Left lung (tissue), 4 donors: ENCODE measurements at regions not wholly inside any gene's neighbourhood (a gene's known extent, or its start where the extent isn't known, plus 50 kb on each side); places are given as distances from the start of the nearest gene placed in this dataset.
A peak's percentile ranks its signal among the peaks of the same experiment; 100 is the strongest.

Experiments
- ATAC-seq: fragments of 200-7000 bp; cut with Tn5 transposase; one replicate; pipeline ENCODE4 v1.9.1; 2020; ENCODE audit warnings: moderate library complexity
- DNase-seq, 4 donors: peaks; one replicate each; pipeline ENCODE4 v3.0.0-alpha.2; 2013 to 2020
- H3K27ac ChIP-seq, 2 donors: fragments of 200-600 bp; sonication (generic) in 1 of 2; one replicate each; pipeline versions ENCODE4 v1.5.0 to v1.8.0; 2020 to 2021
- H3K27me3 ChIP-seq, 2 donors: fragments of 200-600 bp; sonication (generic) in 1 of 2; one replicate each; pipeline versions ENCODE4 v1.5.0 to v1.8.0; 2020 to 2021
- H3K36me3 ChIP-seq, 2 donors: fragments of 200-600 bp; sonication (generic) in 1 of 2; one replicate each; pipeline versions ENCODE4 v1.5.0 to v1.8.0; 2020 to 2021
- H3K4me1 ChIP-seq, 2 donors: fragments of 200-600 bp; one replicate each; pipeline ENCODE4 v1.8.0; 2021
- H3K4me3 ChIP-seq, 2 donors: fragments of 200-600 bp; sonication (generic) in 1 of 2; one replicate each; pipeline versions ENCODE4 v1.5.0 to v1.8.0; 2020 to 2021; ENCODE audit warnings: mild to moderate bottlenecking in 1 of 2
- H3K9me3 ChIP-seq, 2 donors: fragments of 200-600 bp; sonication (generic) in 1 of 2; one replicate each; pipeline versions ENCODE4 v1.5.0 to v1.8.0; 2020 to 2021
- intact Hi-C, 2 donors: fragments of 100-400 bp; cut with DNase I; formaldehyde crosslinking; loops; one replicate each; pipeline versions ENCODE4 v1.11.2 to v1.14.2; 2022
- TF ChIP-seq, protein P1 (sequence below), 2 donors: fragments of 200-600 bp; sonication (generic) in 1 of 2; IDR thresholded peaks; one replicate each; pipeline versions ENCODE4 v1.5.0 to v1.8.0; 2021; ENCODE audit warnings: antibody characterized with exemption in 2 of 2
- donor health status: DM: no; HTN: yes; CAD: no.
- donor health status: DM: no; HTN: no; CAD: no.

DNA sequence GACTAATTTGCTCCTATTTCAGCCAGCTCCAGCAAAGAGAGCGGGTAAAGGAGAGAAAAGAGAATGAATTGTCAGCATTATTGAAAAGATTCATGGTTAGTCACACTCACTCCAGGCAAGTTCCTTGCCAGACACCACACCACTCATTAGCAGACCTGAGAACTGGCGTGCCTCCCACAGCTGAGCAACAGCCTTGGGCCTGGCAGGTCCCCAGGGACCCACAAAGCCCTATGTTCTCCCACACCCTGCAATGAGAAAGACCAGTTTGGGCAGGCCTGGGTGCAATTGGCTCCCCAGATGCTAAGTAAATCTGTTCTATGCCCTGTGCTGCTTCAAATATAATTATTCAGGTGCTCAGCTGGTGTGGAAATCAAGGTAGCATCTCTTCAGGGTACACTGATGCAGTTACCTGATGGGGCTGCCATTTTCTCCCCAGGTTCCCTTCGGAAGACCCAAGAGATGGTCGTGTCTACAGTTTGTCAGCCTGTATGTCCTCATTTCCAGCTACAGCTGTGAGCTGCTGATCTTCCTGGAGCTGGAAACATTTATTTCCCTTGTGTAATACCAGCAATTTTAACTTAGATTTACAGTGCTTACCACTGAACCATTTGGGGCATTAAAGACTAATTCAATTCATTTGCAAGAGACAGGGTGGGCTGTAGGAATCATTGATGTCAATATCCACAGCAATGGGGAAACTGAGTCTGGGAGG lies 405.0 kb downstream of the COG6 start:
- intact Hi-C loops = loop anchor here in 1 of 2 donors (10.0 kb wide), 1 partner anchor 624 kb away; no protein-coding TSS in a partner anchor
- ATAC-seq = peak; percentile 40

GRCh38 chr13:40061466-40062450 lies 406.3 kb downstream of the COG6 start:
- no peaks in the 10 kb centered on the region for H3K9me3 ChIP-seq
- H3K27ac ChIP-seq = no peak overlapping the region
- peaks cover 0 to 14% of the 10 kb centered on the region in 2 donors for H3K4me1 ChIP-seq
- TF ChIP-seq, protein P1, sequence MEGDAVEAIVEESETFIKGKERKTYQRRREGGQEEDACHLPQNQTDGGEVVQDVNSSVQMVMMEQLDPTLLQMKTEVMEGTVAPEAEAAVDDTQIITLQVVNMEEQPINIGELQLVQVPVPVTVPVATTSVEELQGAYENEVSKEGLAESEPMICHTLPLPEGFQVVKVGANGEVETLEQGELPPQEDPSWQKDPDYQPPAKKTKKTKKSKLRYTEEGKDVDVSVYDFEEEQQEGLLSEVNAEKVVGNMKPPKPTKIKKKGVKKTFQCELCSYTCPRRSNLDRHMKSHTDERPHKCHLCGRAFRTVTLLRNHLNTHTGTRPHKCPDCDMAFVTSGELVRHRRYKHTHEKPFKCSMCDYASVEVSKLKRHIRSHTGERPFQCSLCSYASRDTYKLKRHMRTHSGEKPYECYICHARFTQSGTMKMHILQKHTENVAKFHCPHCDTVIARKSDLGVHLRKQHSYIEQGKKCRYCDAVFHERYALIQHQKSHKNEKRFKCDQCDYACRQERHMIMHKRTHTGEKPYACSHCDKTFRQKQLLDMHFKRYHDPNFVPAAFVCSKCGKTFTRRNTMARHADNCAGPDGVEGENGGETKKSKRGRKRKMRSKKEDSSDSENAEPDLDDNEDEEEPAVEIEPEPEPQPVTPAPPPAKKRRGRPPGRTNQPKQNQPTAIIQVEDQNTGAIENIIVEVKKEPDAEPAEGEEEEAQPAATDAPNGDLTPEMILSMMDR (IDR thresholded peaks at IDR 0.05) = no peak
- no peak overlapping the region for H3K4me3 ChIP-seq
- intact Hi-C loops = loop anchor here in 1 of 2 donors (10.0 kb wide), 1 partner anchor 623 kb away; no protein-coding TSS in a partner anchor
- no peaks in the 10 kb centered on the region for H3K27me3 ChIP-seq
- H3K36me3 ChIP-seq = no peaks in the 10 kb centered on the region
- ATAC-seq (no peak), DNase-seq (no peak)

More for the DNA sequence above, 405.0 kb downstream of the COG6 start:
- peak in 2 of 4 donors; percentile 42 to 59 for DNase-seq
- Histone ChIP-seq H3K4me1 (peaks cover 0 to 14% of the 10 kb centered on the region in 2 donors), H3K36me3 (no peaks in the 10 kb centered on the region), H3K27me3 (no peaks in the 10 kb centered on the region), H3K4me3 (no peak overlapping the region), H3K9me3 (no peaks in the 10 kb centered on the region), H3K27ac (no peak overlapping the region)
- TF ChIP-seq, protein P1 (IDR thresholded peaks at IDR 0.05) = no peak

GRCh38 chr13:40063278-40063698 lies 407.8 kb downstream of the COG6 start:
- intact Hi-C loops = loop anchor here in 1 of 2 donors (10.0 kb wide), 1 partner anchor 622 kb away; no protein-coding TSS in a partner anchor
- no peaks in the 10 kb centered on the region for H3K27me3 ChIP-seq
- H3K4me3 ChIP-seq = no peak overlapping the region
- TF ChIP-seq, protein P1 (IDR thresholded peaks at IDR 0.05) = no peak
- H3K36me3 ChIP-seq = no peaks in the 10 kb centered on the region
- no peaks in the 10 kb centered on the region for H3K9me3 ChIP-seq
- DNase-seq (no peak), ATAC-seq (no peak)
- peaks cover 0 to 14% of the 10 kb centered on the region in 2 donors for H3K4me1 ChIP-seq
- H3K27ac ChIP-seq = no peak overlapping the region

- Histone ChIP-seq H3K9me3 (no peaks in the 10 kb centered on the region), H3K27me3 (no peaks in the 10 kb centered on the region), H3K4me3 (no peak overlapping the region), H3K36me3 (no peaks in the 10 kb centered on the region), H3K4me1 (peaks cover 0 to 14% of the 10 kb centered on the region in 2 donors), H3K27ac (no peak overlapping the region)
- TF ChIP-seq, protein P1 (IDR thresholded peaks at IDR 0.05) = no peak
- ATAC-seq (no peak), DNase-seq (no peak)
- intact Hi-C loops = loop anchor here in 1 of 2 donors (10.0 kb wide), 1 partner anchor 621 kb away; no protein-coding TSS in a partner anchor
Observed at GRCh38 chr13:40063703-40064102, 408.2 kb downstream of the COG6 start.
